Skeletal muscle tissue (tissue), 3 donors: ENCODE measurements at regions not wholly inside any gene's neighbourhood (a gene's known extent, or its start where the extent isn't known, plus 50 kb on each side); places are given as distances from the start of the nearest gene placed in this dataset.

Source experiments
- H3K27ac ChIP-seq: one replicate; pipeline ENCODE4 v1.7.0; 2013; ENCODE audit warnings: mild to moderate bottlenecking, low read depth, low read length, inconsistent platforms
- H3K27me3 ChIP-seq, 3 donors: one replicate each; pipeline ENCODE4 v1.7.0; 2013; ENCODE audit warnings: low read length in 3 of 3; ENCODE audit not compliant: control insufficient read depth in 3 of 3, insufficient read depth in 3 of 3
- H3K36me3 ChIP-seq, 3 donors: one replicate each; pipeline ENCODE4 v1.7.0; 2013; ENCODE audit warnings: low read length in 3 of 3; ENCODE audit not compliant: control insufficient read depth in 3 of 3, insufficient read depth in 3 of 3
- H3K4me1 ChIP-seq, 3 donors: one replicate each; pipeline ENCODE4 v1.7.0; 2013; ENCODE audit warnings: low read length in 3 of 3, mild to moderate bottlenecking in 3 of 3; ENCODE audit not compliant: control insufficient read depth in 3 of 3, insufficient read depth in 3 of 3
- H3K4me3 ChIP-seq, 3 donors: one replicate each; pipeline ENCODE4 v1.7.0; 2013; ENCODE audit warnings: low read length in 3 of 3
- H3K9ac ChIP-seq, 3 donors: one replicate each; pipeline ENCODE4 v1.7.0; 2013; ENCODE audit warnings: low read length in 3 of 3, mild to moderate bottlenecking in 3 of 3, moderate library complexity in 2 of 3, low read depth in 1 of 3
- H3K9me3 ChIP-seq, 3 donors: one replicate each; pipeline ENCODE4 v1.7.0; 2013; ENCODE audit warnings: low read length in 3 of 3; ENCODE audit not compliant: control insufficient read depth in 3 of 3
- donor health status: Osteomylitis.

DNA sequence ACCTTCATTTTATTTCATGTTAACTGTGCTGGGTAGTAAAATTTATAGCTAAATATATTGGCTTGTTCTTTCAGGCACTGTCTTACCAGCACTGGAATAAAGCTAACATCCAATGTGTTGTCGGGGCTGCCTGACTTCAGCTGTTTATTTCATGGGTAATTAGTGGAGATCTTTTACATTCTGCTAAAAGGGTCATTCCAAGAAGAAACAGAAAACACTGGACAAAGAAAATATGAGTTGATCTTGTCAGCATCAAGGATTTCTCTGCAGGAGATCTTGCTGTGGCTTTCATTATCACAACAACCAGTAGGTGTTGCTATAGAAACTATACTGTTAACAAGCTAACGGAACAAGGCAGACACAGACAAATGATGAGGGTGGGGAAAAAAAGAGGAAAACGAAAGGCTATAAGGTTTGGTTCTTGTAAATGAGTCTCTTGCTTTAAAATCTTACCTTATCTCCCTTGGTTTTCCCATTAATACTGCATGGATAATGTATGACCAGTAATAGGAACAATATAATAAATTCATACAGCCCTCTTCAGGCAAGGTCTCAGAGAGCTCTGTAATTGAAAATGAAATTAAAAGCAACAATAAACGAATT lies 206.8 kb downstream of the SIM1 start:
- H3K9ac ChIP-seq: no peak overlapping the region
- no peak overlapping the region for H3K27ac ChIP-seq
- no peak overlapping the region for H3K4me3 ChIP-seq
- H3K9me3 ChIP-seq: no peaks in the 10 kb centered on the region
- H3K27me3 ChIP-seq: no peaks in the 10 kb centered on the region
- no peaks in the 10 kb centered on the region for H3K4me1 ChIP-seq
- H3K36me3 ChIP-seq: no peaks in the 10 kb centered on the region

DNA sequence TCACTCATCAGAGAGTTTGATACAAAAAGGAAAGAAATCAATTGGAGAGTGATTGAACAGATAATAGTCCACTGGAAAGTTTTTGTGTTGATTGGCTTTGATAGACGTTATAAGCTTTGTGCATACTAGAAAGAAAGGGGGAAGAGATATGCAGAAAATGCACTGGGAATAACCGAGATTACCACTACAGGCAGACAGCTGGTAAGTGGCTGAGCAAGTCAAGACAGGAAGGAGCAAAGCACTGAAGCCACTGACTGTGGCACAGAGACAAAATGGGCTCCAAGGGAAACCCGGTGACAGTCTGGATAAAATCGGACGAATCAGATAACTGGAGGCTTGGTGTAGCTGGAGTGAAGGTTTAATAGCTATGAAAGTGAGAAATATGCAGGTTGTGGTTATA lies 209.0 kb downstream of the SIM1 start:
- Histone ChIP-seq H3K4me1 (no peaks in the 10 kb centered on the region), H3K9ac (no peak overlapping the region), H3K9me3 (no peaks in the 10 kb centered on the region), H3K27ac (no peak overlapping the region), H3K27me3 (no peaks in the 10 kb centered on the region), H3K36me3 (no peaks in the 10 kb centered on the region), H3K4me3 (no peak overlapping the region)

DNA sequence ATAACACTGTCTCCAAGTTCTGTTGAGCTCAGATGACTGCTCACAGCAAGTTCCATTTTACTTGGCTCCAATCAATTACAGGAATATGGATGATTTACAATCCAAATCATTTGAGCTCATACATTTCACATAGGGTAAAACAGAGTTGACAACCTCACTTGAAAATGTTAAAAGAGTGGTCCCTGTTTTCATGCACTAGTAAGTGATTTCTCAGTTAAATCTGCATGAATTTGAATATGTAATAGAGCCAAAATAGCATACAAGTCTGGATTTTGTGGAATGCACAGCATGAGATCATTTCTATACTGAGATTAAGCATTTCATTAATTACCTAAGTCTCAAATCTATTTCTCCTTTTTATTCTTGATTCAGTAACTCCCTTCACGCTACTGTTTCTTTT lies 217.6 kb downstream of the SIM1 start:
- Histone ChIP-seq H3K9ac (no peak overlapping the region), H3K4me3 (no peak overlapping the region), H3K27me3 (no peaks in the 10 kb centered on the region), H3K27ac (no peak overlapping the region), H3K36me3 (no peaks in the 10 kb centered on the region), H3K4me1 (no peaks in the 10 kb centered on the region), H3K9me3 (no peaks in the 10 kb centered on the region)

DNA sequence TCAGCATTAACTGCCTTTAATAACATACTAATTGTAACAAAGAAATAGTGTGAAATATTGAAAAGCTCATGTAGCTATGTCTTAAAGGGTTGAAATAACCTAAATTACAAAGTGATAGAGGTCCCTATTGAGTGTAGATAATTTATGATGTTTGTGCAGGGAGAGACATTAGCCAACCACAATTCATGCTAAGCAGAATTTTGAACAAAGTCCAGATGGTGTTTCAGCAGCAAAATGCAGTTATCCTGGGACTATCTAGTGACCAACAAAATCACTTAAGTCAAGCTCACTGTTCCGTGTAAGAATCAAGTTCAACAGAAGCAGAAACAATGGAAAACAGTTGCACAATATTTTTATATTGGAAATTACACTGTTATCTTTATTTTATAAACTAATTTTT lies 218.5 kb downstream of the SIM1 start:
- no peak overlapping the region for H3K4me3 ChIP-seq
- no peaks in the 10 kb centered on the region for H3K9me3 ChIP-seq
- H3K27me3 ChIP-seq: no peaks in the 10 kb centered on the region
- no peaks in the 10 kb centered on the region for H3K4me1 ChIP-seq
- no peak overlapping the region for H3K27ac ChIP-seq
- no peaks in the 10 kb centered on the region for H3K36me3 ChIP-seq
- H3K9ac ChIP-seq: no peak overlapping the region

DNA sequence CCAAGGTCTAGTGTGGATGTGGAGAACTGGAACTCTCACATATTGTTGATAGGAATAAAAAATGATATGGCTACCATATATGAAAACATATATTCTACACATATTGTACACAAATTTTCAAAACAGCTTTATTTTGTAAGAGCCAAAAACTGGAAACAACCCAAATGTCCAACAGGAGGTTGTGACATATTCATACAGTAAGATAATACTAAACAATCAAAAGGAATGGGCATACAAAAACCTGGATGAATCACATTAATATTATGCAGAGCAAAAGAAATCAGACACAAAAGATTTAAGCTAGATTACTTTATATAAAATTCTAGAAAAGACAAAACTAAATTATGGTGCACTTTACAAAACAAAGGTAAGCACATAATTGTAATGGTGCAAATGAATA lies 223.9 kb downstream of the SIM1 start:
- H3K9me3 ChIP-seq: no peaks in the 10 kb centered on the region
- H3K4me1 ChIP-seq: no peaks in the 10 kb centered on the region
- no peak overlapping the region for H3K9ac ChIP-seq
- H3K27me3 ChIP-seq: no peaks in the 10 kb centered on the region
- H3K4me3 ChIP-seq: no peak overlapping the region
- no peaks in the 10 kb centered on the region for H3K36me3 ChIP-seq
- H3K27ac ChIP-seq: no peak overlapping the region

DNA sequence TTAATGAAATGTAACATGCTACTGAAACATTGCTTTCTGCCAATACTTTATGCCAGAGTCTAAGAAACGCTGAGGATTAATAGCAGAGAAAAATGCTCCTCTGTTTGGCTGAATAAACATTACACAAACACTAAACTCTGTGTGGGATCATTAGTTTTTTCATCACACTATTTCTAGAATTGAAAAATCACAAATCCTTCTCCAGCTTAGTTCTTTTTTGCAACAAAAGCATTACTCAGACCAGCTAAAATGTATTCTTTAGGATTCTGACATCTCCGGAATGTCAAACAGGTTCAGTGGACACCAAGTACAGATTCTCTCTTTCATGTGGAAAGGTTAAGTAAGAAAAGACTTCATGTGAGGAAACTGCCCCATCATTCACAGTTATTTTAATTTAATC lies 226.9 kb downstream of the SIM1 start:
- H3K9me3 ChIP-seq: no peaks in the 10 kb centered on the region
- H3K4me1 ChIP-seq: no peaks in the 10 kb centered on the region
- no peaks in the 10 kb centered on the region for H3K36me3 ChIP-seq
- no peaks in the 10 kb centered on the region for H3K27me3 ChIP-seq
- H3K9ac ChIP-seq: no peak overlapping the region
- no peak overlapping the region for H3K27ac ChIP-seq
- H3K4me3 ChIP-seq: no peak overlapping the region

DNA sequence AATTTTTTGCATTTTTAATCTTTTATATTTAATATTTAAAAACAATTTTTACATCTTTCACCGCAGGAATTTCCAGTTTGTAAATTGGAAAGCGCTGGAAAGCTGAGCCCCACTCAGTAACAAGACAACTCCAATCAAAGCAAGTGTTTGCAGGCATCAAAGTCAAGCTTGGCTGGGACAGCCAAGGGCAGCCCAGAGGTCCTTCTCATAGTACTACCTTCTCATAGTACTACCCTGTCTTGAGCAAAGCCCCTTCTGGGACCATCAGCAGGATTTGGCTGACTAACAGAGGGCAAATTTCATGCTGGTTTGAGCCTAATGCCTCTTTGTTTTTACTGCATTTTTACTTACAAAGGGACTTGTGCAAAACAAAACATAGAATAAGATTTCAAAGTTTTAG lies 228.3 kb downstream of the SIM1 start:
- Histone ChIP-seq H3K4me1 (no peaks in the 10 kb centered on the region), H3K36me3 (no peaks in the 10 kb centered on the region), H3K27me3 (no peaks in the 10 kb centered on the region), H3K27ac (no peak overlapping the region), H3K9ac (no peak overlapping the region), H3K9me3 (no peaks in the 10 kb centered on the region), H3K4me3 (no peak overlapping the region)

DNA sequence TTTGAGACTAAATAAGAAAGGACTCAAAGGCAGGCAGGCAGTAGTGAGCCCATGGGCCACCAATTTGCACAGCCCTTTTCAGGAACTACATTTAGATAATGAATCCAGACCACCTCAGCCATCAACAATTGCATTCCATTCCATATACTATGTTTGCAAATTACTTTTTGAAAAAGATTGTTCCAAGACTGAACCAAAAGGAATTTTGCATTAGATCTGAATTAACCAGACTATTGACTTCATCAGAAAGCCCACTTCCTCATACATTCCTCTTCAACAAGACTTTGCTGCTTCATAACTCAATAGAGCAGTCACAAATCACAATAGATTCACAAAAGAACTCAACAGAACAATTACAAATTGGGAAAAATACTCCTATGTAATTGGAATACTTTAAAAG lies 229.1 kb downstream of the SIM1 start:
- H3K4me3 ChIP-seq: no peak overlapping the region
- no peak overlapping the region for H3K9ac ChIP-seq
- H3K27ac ChIP-seq: no peak overlapping the region
- H3K36me3 ChIP-seq: no peaks in the 10 kb centered on the region
- H3K27me3 ChIP-seq: no peaks in the 10 kb centered on the region
- H3K4me1 ChIP-seq: peaks cover 0 to 2% (median 0%) of the 10 kb centered on the region in 3 donors
- H3K9me3 ChIP-seq: no peaks in the 10 kb centered on the region

DNA sequence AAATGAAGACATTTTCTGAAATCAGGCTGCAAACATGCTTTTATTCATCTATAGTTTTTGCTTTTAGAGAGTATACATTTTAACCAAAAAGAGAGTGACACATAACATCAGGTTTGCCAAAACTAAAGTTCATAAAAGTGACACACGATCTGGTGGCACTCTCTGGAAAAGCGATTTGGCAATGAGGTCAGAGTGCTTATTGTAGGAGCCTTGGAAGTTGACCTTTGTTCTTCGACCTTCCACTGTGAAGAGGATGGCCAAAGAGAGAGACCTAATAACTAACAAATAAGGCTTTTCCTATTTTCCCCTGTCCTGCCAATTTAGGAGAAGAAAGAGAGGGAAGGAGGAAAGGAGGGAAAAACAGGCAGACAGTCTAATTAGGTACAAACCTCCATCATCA lies 230.1 kb downstream of the SIM1 start:
- Histone ChIP-seq H3K36me3 (no peaks in the 10 kb centered on the region), H3K4me1 (peaks cover 0 to 7% (median 3%) of the 10 kb centered on the region in 3 donors), H3K27ac (no peak overlapping the region), H3K4me3 (no peak overlapping the region), H3K9me3 (no peaks in the 10 kb centered on the region), H3K27me3 (no peaks in the 10 kb centered on the region), H3K9ac (no peak overlapping the region)

DNA sequence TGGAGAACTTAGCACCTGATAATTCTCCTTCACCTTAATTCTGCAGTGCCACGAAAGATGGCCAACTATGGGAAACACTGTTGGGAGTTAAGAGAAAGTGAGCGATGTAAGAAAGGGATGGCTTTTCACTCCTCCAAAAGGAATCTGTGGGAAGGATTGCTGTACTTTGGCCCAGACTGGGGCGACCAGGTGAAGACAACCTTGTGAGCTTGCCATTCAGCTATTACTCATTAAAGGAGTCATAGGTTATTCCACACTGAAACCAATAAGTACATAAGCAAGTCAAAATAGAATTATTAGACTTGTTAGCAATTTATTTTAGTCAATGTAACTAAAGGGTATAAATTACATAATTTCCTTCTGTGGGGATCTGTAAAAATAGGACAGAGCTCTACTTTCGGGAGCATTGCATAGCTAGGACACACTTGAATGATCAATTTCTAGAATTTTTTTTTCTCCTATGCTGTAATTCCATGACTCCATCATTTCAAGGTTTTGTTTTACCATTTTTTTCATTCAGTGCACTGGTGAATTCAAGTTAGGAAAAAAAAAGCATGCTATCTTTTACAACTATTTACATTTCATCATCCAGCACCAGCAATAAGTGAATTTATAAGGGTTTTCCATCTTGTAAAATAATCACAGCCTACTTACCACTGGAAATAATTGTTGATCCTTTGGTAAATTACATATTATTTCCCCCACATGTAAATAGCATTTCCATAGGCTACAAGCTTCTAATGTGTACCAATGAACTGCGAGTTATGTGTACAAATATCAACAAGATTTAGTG lies 231.7 kb downstream of the SIM1 start:
- Histone ChIP-seq H3K4me3 (no peak overlapping the region), H3K4me1 (peaks cover 0 to 14% (median 7%) of the 10 kb centered on the region in 3 donors), H3K9me3 (no peaks in the 10 kb centered on the region), H3K9ac (no peak overlapping the region), H3K27me3 (no peaks in the 10 kb centered on the region), H3K36me3 (no peaks in the 10 kb centered on the region), H3K27ac (no peak overlapping the region)
